GM12892 (cell line): ENCODE measurements at regions not wholly inside any gene's neighbourhood (a gene's known extent, or its start where the extent isn't known, plus 50 kb on each side); places are given as distances from the start of the nearest gene placed in this dataset.

Experiments used
- POLR2A ChIP-seq: IDR thresholded peaks from 2 replicates; pipeline ENCODE4 v1.6.1; 2011; ENCODE audit warnings: low read depth, low read length, control low read depth
- POLR2AphosphoS5 ChIP-seq: IDR thresholded peaks from 2 replicates; pipeline ENCODE4 v1.6.1; 2011; ENCODE audit warnings: low read depth, low read length, control low read depth
- TAF1 ChIP-seq: IDR thresholded peaks from 2 replicates; pipeline ENCODE4 v1.6.1; 2011; ENCODE audit warnings: low read depth, mild to moderate bottlenecking, control low read depth, low read length, borderline replicate concordance

DNA sequence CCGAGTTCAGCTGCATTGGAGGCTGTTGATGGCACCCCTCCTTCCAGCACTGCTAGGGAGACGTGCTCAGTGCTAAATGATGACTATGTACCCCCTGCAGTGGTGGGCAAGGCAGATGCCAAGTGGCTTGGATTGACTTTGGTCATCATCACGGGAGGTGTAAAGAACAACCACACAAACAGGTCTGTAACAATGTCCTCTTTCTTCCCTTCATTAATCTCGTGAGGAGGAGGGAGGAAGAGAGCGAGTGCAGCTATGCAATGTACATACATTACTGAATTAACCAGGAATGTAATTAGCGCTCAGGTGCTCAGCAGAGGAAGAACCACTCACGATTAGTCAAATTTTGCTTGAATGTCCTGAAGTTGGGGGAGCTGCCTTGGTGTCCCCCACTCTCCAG, 173.9 kb upstream of the SKOR2 start:
- no peak for TF ChIP-seq POLR2A
- no peak for TF ChIP-seq POLR2AphosphoS5
- TF ChIP-seq TAF1 = no peak
